ENCODE measurements at regions not wholly inside any gene's neighbourhood (a gene's known extent, or its start where the extent isn't known, plus 50 kb on each side); places are given as distances from the start of the nearest gene placed in this dataset.

DNA sequence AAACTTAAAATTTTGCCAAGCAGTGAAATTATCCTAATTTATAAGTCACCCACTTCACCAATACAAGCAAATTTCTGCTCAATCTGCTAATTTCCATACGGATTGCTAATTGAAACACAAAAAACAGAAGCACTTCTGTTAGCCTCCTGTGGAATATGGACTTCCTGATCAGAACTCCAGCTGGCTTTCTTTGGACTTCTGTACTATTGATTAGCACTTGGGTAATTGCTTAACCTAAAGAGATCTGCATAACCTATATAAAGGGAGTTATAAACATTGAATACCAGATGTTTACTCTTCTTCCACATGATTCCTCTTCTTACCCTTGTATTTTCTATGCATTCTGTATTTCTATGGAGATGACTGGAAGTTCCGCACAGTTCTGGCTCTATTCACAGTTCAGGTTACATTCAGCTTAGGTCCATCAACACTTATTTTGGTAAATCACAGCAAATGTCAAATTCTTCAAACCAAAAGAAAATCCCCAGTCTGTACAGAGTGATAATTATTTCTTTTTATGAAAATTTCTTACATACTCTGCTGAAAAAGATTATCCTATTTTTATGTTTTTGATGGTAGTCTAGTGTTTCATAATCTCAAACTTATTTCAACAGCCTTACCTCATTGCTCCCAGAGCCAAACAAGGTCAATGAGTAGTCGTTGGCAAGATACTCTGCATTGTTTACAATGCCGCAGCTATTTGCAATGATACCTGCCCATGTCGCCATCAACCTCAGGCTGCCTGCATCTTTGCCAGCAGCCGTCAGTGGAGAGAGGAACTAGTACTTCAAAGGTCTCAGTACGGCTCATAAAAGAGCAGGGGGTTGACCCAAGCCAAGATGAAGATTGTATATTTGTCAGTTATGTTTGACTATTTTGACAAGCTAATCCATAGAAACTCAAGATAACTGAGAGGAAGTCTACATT lies 225.6 kb downstream of the AHR start:
- Histone ChIP-seq H3K9me3 (no peaks in the 10 kb centered on the region), H3K4me3 (no peak overlapping the region), H3K4me1 (no peaks in the 10 kb centered on the region), H3K27ac (no peak overlapping the region), H3K36me3 (no peaks in the 10 kb centered on the region), H3K27me3 (no peaks in the 10 kb centered on the region)
- no peak for DNase-seq
- no peak for TF ChIP-seq POLR2A (IDR thresholded peaks at IDR 0.05)
- TF ChIP-seq, protein P1, sequence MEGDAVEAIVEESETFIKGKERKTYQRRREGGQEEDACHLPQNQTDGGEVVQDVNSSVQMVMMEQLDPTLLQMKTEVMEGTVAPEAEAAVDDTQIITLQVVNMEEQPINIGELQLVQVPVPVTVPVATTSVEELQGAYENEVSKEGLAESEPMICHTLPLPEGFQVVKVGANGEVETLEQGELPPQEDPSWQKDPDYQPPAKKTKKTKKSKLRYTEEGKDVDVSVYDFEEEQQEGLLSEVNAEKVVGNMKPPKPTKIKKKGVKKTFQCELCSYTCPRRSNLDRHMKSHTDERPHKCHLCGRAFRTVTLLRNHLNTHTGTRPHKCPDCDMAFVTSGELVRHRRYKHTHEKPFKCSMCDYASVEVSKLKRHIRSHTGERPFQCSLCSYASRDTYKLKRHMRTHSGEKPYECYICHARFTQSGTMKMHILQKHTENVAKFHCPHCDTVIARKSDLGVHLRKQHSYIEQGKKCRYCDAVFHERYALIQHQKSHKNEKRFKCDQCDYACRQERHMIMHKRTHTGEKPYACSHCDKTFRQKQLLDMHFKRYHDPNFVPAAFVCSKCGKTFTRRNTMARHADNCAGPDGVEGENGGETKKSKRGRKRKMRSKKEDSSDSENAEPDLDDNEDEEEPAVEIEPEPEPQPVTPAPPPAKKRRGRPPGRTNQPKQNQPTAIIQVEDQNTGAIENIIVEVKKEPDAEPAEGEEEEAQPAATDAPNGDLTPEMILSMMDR (IDR thresholded peaks at IDR 0.05): no peak

GRCh38 chr7:17524746-17525145 lies 226.3 kb downstream of the AHR start:
- Histone ChIP-seq H3K27ac (no peak overlapping the region), H3K27me3 (no peaks in the 10 kb centered on the region), H3K9me3 (no peaks in the 10 kb centered on the region), H3K36me3 (no peaks in the 10 kb centered on the region), H3K4me1 (no peaks in the 10 kb centered on the region), H3K4me3 (no peak overlapping the region)
- DNase-seq: no peak
- TF ChIP-seq POLR2A (IDR thresholded peaks at IDR 0.05): no peak

DNA sequence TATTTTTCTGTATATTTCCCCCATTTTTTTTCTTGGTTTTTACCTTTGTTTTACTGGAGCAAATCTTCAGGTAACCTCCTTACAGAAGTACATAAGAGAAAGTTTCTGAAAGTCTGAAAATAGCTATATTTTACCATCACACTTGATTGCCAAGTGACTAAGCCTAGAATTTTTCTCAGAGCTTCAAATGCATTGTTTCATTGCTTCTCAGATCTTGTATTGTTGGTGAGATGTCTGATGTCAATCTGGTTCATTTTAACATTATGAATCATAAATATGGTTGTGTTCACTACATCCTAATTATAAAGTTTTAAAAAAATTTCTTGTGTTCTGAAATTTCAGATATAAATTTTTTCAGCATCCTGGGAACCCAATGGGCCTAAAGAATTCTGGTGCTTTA lies 228.2 kb downstream of the AHR start:
- no peak for DNase-seq
- no peaks in the 10 kb centered on the region for H3K36me3 ChIP-seq
- H3K27me3 ChIP-seq: no peaks in the 10 kb centered on the region
- H3K4me3 ChIP-seq: no peak overlapping the region
- no peaks in the 10 kb centered on the region for H3K9me3 ChIP-seq
- TF ChIP-seq, protein P1 (IDR thresholded peaks at IDR 0.05): no peak
- TF ChIP-seq POLR2A (IDR thresholded peaks at IDR 0.05): no peak
- no peaks in the 10 kb centered on the region for H3K4me1 ChIP-seq
- H3K27ac ChIP-seq: no peak overlapping the region

GRCh38 chr7:17528636-17529035 lies 230.2 kb downstream of the AHR start:
- no peak for DNase-seq
- no peak overlapping the region for H3K27ac ChIP-seq
- no peaks in the 10 kb centered on the region for H3K27me3 ChIP-seq
- no peaks in the 10 kb centered on the region for H3K4me1 ChIP-seq
- no peaks in the 10 kb centered on the region for H3K9me3 ChIP-seq
- H3K4me3 ChIP-seq: no peak overlapping the region
- no peak for TF ChIP-seq POLR2A (IDR thresholded peaks at IDR 0.05)
- TF ChIP-seq, protein P1 (IDR thresholded peaks at IDR 0.05): no peak
- no peaks in the 10 kb centered on the region for H3K36me3 ChIP-seq

GRCh38 chr7:17530244-17530643 lies 231.8 kb downstream of the AHR start:
- H3K36me3 ChIP-seq: no peaks in the 10 kb centered on the region
- H3K4me3 ChIP-seq: no peak overlapping the region
- no peak overlapping the region for H3K27ac ChIP-seq
- no peaks in the 10 kb centered on the region for H3K27me3 ChIP-seq
- no peak for TF ChIP-seq POLR2A (IDR thresholded peaks at IDR 0.05)
- TF ChIP-seq, protein P1 (IDR thresholded peaks at IDR 0.05): no peak
- no peaks in the 10 kb centered on the region for H3K4me1 ChIP-seq
- no peak for DNase-seq
- H3K9me3 ChIP-seq: no peaks in the 10 kb centered on the region

GRCh38 chr7:17530741-17531421 lies 232.4 kb downstream of the AHR start:
- no peak overlapping the region for H3K27ac ChIP-seq
- TF ChIP-seq POLR2A (IDR thresholded peaks at IDR 0.05): no peak
- TF ChIP-seq, protein P1 (IDR thresholded peaks at IDR 0.05): peak in 3 of 6 experiments; percentile 30 to 48 (median 34)
- no peaks in the 10 kb centered on the region for H3K4me1 ChIP-seq
- H3K9me3 ChIP-seq: no peaks in the 10 kb centered on the region
- DNase-seq: no peak
- H3K27me3 ChIP-seq: no peaks in the 10 kb centered on the region
- no peaks in the 10 kb centered on the region for H3K36me3 ChIP-seq
- no peak overlapping the region for H3K4me3 ChIP-seq
